Fibroblast of mammary gland (primary cell): ENCODE measurements at regions not wholly inside any gene's neighbourhood (a gene's known extent, or its start where the extent isn't known, plus 50 kb on each side); places are given as distances from the start of the nearest gene placed in this dataset.

Experiments
- DNase-seq: peaks from one replicate; pipeline ENCODE4 v3.0.0-alpha.2; 2010; ENCODE audit warnings: low read depth
- H3K4me3 ChIP-seq: 2 replicates; pipeline ENCODE4 v1.5.1; 2011; ENCODE audit warnings: low read depth, mild to moderate bottlenecking, low read length, moderate library complexity; ENCODE audit not compliant: control insufficient read depth
- TF ChIP-seq, protein P1 (sequence below): conservative IDR thresholded peaks from 2 replicates; pipeline ENCODE4 v1.5.1; 2011; ENCODE audit warnings: low read depth, low read length, inconsistent platforms; ENCODE audit not compliant: control insufficient read depth, insufficient read depth

DNA sequence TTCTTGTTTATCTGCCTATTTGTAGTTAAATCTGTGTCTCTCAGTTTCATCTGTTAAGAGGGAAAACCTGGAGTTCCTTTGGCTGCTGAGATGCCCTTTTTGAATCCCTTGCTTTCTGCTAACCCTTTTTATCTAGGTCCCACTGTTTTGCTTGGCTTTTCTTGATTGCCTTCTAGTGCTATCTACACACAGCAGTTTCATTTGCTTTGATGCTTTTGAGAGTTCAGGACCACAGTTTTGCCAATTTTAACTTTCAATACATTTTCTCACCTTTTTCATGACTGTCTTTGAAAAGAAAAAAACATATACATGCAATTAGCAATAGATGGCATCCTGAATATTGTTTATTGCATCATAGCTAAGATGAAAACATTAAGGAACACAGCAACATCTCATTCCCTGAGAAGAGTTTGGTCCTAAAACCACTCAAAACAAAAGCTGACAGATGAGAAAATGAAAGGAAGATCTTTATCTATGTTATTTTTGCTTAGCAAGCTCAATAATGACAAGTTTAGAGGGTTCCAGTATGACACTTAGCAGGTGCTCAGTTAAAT, 241.4 kb upstream of the MEX3C start:
- TF ChIP-seq, protein P1, sequence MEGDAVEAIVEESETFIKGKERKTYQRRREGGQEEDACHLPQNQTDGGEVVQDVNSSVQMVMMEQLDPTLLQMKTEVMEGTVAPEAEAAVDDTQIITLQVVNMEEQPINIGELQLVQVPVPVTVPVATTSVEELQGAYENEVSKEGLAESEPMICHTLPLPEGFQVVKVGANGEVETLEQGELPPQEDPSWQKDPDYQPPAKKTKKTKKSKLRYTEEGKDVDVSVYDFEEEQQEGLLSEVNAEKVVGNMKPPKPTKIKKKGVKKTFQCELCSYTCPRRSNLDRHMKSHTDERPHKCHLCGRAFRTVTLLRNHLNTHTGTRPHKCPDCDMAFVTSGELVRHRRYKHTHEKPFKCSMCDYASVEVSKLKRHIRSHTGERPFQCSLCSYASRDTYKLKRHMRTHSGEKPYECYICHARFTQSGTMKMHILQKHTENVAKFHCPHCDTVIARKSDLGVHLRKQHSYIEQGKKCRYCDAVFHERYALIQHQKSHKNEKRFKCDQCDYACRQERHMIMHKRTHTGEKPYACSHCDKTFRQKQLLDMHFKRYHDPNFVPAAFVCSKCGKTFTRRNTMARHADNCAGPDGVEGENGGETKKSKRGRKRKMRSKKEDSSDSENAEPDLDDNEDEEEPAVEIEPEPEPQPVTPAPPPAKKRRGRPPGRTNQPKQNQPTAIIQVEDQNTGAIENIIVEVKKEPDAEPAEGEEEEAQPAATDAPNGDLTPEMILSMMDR: no peak
- DNase-seq: no peak
- no peak overlapping the region for H3K4me3 ChIP-seq

- no peak for DNase-seq
- TF ChIP-seq, protein P1: no peak
- H3K4me3 ChIP-seq: no peak overlapping the region
These were observed 244.5 kb upstream of the MEX3C start for GRCh38 chr18:51442012-51442411.

DNA sequence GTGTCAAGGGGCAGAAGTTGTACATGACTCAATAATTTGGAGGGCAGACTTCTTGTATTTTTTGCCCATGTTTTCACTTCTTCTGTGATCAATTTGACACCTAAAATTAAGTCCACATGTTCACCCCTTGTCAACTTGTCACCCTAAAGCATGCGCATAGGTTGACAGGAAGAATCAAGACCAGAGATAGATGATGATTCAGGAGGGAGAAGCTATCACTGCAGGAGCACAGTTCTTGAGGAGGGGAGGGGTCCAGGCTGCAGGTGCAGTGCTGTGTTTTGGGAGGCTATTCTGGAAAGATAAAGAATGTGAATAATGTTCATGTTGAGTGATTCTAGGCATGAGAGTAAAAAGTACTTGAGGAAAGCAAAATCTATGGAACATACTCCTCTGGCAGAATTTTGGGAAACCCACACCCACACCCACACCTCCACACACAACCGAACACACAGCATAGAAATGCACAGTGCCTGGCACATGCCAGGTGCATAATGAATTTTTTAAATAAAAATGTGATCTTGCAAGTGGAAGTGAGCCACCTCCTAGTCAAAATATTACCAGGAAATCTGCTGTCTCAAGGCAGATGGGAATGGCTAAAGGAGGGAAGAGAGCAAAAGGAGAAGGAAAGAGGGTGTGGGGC, 249.2 kb upstream of the MEX3C start:
- TF ChIP-seq, protein P1: no peak
- DNase-seq: no peak
- no peak overlapping the region for H3K4me3 ChIP-seq

DNA sequence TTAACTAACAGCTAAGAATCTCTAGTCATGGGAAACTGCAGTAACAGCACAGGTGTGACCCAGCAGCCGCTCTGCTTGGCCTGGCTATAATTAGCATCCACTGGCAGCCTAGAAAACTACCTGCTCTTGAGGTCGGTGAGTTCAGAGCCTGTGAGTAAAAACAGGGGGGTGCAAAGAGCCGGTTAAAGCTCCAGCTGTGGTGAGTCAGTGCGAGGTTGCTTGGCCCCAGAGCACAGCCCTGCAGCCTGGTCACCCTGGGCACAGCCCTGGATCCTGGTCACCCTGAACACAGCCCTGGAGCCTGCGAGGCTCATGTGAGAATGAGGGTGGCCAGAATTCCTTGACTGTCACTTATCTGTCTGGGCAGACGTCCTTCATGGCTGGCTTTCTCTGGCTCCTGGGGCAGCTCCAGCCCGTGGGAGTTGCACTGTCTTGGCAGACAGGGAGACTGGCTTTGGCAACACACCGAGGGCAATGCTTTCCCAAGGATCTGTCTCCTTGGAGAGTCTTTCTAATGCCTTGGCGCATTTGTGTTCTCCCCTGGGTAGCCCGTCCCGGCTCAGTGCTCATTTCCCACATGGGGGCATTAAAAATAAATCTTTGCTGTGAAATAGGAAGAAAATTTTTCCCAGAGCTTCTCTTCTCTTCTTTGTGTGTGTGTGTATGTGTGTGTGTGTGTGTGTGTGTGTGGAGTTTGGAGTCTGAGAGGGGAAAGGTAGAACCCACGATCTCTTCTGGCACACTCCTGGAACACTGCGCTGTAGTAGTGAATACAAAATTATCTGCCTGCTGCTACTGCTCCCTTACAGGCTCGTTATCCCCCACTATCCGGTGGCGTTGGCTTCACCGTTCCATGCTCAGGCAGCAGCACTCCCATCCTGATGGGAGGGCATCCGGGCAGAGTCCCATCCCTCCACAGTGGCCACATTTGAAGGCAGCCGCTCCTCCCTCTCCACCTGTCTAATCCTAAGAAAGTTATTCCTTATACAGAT, 250.2 kb upstream of the MEX3C start:
- DNase-seq: no peak
- TF ChIP-seq, protein P1: no peak
- no peak overlapping the region for H3K4me3 ChIP-seq

- DNase-seq: no peak
- H3K4me3 ChIP-seq: no peak overlapping the region
- TF ChIP-seq, protein P1: no peak
These were observed 251.5 kb upstream of the MEX3C start for GRCh38 chr18:51448949-51449348.

GRCh38 chr18:51453594-51453993, 256.1 kb upstream of the MEX3C start:
- no peak overlapping the region for H3K4me3 ChIP-seq
- TF ChIP-seq, protein P1: no peak
- DNase-seq: no peak
